Anterior cingulate cortex (tissue), 58 donors: ENCODE measurements at regions not wholly inside any gene's neighbourhood (a gene's known extent, or its start where the extent isn't known, plus 50 kb on each side); places are given as distances from the start of the nearest gene placed in this dataset.

Experiments used
- DNase-seq, 58 donors: peaks; one replicate each; lab custom pipeline; 2025; lab: John Stamatoyannopoulos, UW

GRCh38 chr10:78955206-78955605, 113.6 kb upstream of the ZMIZ1 start:
- no peak for DNase-seq

DNA sequence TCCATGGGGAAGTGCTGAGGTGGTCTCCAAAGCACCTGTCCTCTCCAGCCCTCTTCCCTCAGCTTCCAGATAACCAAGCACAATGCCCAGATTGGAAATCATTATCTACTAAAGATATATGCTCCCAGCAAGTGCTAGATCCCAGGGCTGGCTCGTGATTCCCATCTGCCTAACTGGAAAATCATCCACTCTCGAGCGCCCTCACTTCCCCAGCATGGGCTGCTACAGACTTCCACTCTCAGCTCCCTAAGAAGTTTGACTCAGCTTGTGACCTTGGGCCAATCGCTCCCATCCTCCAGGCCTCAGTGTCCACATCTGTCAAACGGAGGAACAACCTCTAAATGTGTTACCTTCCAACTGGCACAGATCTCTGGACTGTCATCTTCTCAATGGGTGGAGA, 112.4 kb upstream of the ZMIZ1 start:
- DNase-seq = no peak

DNA sequence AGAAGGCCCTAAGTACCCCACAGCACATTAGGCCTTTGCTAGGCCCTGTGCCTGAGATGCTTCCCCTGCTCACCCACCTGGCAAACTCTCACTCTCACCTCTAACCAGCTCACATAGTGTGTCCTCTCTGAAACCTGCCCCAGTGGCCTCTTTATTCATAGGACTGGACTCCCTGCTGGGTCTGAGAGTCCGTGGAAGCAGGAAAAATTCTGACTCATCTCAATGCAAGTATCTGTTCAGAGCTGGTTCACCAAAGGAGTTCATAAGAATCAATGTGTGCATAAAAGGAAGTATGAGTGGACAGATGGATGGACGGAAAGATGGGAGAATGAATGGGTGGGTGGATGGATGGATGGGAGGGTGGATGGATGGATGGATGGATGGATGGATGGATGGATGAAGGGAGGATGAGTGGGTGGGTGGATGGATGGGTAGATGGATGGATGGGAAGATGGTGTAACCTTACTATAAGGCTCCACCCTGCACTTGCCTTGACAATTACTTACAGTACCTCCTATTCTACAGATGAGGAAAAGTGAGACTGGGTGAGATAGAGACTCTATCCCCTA, 111.2 kb upstream of the ZMIZ1 start:
- DNase-seq = no peak

DNA sequence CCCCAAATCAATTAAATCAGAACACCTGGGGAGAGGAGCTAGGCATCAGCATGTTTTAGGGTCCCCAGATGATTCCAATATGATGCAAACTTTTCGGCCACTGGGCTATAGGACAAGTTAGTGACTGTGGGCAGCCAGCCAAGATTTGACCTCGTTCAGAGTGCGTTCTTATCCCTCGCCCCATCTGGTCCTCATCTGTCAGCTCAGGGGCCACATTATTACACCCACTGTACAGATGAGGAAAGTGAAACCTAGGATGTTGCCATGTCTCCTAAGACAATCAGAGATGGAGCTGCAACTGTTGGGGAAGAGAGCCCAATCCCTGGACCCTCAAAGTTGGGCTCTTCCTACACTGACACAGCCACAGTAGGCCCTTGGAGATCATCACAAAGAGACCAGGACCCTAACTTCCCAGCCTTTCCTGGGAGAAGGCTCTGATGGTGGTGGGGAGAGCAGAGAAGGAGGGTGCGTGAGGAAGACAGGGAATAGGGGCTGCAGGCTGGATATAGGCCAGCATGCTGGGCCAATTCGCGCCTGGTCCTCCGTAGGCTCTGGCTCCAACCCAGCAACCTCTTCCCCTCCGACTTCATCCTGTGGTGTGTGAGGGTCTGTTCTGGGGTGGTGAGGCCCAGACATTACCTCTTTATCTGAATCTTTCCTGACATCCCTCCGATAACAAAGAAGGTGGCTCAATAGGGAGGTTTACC, 109.4 kb upstream of the ZMIZ1 start:
- no peak for DNase-seq

- DNase-seq = no peak
Observed at GRCh38 chr10:78959924-78960285, 108.9 kb upstream of the ZMIZ1 start.

DNA sequence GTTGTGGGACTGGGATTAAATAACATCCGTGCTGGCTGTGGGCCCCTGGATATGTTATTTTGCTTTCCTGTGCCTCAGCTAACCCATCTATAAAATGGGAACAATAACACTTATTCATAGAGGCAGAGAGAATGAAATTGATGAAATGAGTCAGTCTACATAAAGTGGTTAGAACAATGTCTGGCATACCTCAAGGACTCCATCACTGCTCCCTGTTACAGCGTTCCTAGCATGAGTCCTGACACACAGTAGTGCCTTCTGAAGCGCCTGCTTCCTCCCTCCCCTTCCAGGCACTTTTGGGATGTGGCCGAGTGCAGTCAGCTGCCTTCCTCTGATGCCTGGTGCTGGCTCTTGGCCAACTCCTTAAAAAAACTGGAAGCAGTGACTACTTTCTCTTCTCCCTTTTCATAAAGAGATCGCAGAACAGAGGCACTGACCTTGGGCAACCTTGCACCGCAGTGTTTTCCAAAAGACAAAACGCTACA, 108.4 kb upstream of the ZMIZ1 start:
- peak in 49 of 58 donors; percentile 15 to 70 (median 42) for DNase-seq

DNA sequence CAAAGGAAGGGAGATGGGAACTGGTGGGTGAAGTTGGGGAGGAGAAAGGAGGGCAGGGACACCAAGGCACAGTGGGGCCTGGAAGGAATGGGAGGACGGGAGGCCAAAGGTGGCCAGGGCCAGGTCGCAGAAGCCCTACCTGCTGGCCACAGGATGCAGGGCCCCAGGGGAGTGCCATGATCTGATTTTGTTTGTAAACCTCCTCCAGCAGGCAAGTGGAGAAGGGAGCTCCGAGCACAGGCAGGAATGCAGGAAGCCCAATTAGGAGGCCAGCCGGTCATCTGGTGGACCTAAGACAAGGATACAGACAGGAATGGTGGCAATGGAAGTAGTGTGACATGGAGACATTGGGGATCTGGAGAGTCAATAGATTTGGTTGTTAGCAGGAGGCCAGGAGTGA, 107.0 kb upstream of the ZMIZ1 start:
- no peak for DNase-seq

GRCh38 chr10:78963074-78964034, 105.4 kb upstream of the ZMIZ1 start:
- peak in 1 of 58 donors; percentile 7 for DNase-seq

DNA sequence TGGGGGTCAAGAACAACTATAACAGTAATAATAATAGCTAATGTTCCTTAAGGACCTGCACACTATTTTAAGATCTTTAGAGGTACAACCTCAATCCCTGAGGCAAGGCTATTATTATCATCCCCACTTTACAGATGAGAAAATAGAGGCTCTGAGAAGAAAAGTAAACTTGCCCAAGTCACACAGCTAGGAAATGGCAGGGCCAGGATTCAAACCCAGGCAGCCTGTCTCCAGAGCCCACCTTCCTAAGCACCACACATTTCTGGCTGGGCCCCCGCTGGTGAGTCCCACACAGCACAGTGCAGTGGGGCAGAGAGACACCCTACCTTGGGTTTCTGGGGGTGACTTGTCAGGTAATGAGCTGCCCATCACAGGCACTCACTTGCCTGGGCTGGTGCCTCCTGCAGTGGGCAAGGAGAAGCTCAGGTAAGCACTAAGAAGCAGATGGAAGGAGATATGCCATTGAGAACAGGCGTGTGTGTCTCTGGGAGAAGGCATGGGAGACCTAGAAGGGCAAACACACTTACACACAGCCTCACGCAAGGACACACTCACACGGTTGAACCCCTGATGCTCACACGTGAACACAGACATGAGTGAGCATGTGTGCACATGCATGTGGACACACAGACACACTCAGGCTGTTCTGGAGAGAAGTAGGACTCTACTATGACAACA, 104.4 kb upstream of the ZMIZ1 start:
- no peak for DNase-seq

- DNase-seq = peak in 55 of 58 donors; percentile 13 to 91 (median 68)
Observed at GRCh38 chr10:78964952-78965633, 103.7 kb upstream of the ZMIZ1 start.

DNA sequence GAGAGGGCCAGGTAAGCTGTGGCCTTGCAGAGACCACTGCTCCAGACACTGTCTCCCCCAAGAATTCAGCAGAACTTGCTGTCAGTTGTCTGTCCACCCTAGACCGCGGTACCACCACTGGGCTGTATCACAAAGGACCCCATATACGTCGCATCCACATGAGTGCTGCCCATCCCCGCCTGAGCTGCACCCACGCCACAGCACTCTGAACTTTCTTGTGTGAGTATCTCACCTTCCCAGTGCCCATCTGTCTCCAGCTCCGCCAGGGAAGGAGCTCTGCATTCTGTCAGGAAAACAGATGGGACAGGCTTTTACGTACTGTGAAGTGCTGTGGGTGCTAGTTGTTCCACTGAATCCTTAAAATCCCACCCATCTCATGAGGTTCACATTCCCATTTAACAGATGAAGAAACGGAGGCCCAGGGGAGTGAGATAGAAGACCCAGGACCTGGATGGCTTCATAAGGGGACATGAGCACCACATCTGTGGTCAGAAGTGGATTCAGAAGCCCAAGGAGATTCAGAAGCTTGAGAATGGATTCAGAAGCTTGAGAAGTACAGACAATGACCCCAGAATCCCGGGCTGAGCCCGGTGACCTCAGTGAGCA, 102.5 kb upstream of the ZMIZ1 start:
- DNase-seq = peak in 1 of 58 donors; percentile 7

GRCh38 chr10:78966844-78967488, 101.8 kb upstream of the ZMIZ1 start:
- DNase-seq = no peak

DNA sequence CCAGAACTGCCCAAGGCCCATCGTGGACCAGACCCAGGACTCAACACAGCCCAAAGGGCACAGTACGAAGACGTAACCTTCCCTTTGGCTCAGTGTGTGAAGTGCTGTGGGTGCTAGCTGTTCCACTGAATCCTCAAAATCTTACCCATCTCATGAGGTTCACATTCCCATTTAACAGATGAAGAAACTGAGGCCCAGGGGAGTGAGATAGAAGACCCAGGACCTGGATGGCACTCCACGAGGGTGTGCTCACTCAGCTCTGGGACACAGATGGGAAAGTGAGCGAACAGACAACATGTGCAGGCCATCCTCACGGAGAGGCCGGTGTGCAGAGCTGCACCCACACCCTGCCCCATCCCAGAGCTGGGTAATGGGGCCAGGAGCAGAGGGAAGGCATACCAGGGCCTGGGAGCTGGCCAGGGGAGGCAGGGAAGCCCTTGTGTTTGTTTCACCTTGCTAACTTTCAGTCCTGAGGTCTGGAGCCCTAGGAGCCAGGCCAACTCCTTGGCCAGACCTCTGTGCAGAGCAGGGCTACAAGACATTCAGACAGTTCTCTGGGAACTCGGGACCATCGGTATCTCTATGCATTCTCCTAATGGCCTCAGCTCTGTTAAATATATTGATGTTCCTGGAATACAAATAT, 100.3 kb upstream of the ZMIZ1 start:
- no peak for DNase-seq

DNA sequence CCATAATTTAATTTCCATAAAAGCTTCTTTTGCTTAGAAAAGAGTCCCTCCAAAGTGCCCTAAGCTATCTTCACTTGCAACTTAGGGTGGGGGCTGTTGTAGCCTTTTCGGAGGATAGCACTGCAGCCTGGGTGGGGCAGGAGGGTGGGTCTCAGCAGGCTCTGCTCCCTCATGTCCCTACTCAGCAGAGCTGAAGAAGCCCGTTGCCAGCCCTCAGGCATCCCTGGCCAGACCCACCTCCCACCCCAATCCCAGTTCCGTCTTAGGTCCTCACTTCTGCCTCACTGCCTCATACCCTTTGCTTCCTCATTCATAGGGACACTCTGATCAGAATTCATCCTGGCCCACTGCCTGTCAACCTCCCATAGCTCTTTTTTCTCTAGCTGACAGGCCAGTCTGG, 99.8 kb upstream of the ZMIZ1 start:
- DNase-seq = no peak

GRCh38 chr10:78969719-78970118, 99.0 kb upstream of the ZMIZ1 start:
- DNase-seq = no peak

DNA sequence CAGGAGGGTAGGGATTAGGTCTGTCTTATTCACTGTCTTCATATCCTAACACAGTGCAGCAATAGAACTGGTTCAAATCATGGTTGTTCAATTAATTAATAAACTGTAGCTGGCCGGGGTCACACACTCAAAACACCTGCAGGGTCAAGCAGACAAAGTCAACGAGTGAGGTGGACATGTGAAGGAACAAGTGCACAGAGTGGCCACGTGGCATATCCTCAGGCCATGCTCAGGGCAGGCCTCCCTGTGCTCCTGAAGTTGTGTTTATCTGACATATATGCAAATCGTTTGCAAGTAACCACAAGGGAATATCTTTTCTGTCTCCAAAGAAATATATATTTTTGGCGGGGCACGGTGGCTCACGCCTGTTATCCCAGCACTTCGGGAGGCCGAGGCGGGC, 98.5 kb upstream of the ZMIZ1 start:
- DNase-seq = no peak

DNA sequence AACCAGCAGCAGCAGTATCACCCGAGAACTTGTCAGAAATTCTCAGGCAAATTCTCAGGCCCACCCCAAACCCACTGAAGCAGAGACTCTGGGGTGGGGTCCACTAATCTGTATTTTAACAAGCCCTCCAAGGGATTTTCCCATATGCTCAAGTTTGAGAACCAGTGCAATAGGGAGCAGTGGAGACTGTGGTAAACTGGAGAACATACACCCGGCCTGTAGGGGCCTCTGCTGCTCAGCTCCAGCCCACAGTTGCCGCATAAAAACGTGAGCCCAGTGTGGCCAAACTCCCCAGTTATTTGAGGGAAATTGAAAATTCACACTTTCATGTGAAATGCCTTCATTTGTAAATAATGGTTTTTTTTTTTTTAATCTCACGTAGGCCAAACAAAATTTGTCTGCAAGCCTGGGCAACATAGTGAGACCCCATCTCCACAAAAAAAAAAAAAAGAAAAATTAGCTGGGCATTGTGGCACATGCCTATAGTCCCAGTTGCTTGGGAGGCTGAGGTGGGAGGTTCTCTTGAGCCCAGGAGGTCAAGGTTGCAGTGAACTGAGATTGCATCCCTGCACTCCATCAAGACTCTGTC, 97.6 kb upstream of the ZMIZ1 start:
- no peak for DNase-seq
